HG03469 (cell line): ENCODE measurements at regions not wholly inside any gene's neighbourhood (a gene's known extent, or its start where the extent isn't known, plus 50 kb on each side); places are given as distances from the start of the nearest gene placed in this dataset.

Experiments used
- ATAC-seq: cut with Tn5 transposase; IDR thresholded peaks from one replicate; pipeline ENCODE4 v1.9.1; 2021; ENCODE audit warnings: mild to moderate bottlenecking, moderate library complexity, moderate number of reproducible peaks; ENCODE audit not compliant: unreplicated experiment

DNA sequence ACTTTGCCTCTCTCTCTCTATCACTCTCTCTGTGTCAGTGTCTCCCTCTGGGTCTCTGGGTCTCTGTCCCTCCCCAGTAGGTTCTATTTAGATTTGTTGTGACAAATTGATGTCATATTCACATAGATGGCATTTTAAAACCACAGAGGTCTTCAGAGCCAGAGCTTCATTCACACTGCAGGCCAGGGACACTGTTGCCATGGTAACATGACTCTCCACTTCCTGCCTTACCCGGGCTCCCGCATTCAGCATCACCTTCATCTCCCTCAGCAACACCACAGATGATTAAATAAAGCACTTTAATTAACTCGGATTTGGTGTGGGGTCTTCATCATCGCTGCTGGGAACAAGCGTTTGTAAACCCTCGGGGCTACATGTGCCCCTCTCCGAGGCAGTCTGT is 132.6 kb downstream of the ETS2 start:
- no peak for ATAC-seq

GRCh38 chr21:38937844-38938243 is 132.1 kb downstream of the ETS2 start:
- no peak for ATAC-seq

DNA sequence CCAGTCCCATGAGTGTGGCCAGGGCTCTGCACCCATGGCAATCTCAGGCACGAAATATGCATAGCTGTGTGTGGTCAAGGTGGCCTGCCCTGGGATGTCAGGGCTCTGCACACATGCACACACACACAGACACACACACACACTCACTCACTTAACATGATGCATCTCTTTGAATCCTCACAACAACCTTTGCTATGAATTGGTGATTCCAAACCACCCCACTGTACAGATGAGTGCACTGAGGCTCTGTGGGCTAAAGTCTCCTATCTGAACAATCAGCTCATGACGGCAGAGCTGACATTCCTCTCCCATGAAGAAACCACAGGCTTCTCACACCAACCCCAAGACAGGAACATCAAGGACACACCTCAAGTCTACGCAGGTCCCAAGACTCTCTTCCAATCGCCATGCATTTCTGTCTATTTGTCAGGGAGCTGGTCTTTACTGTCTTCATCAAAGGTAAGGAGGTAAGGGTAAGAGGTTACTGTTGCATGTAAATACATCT is 131.6 kb downstream of the ETS2 start:
- ATAC-seq = no peak

GRCh38 chr21:38936240-38936639 is 130.5 kb downstream of the ETS2 start:
- ATAC-seq = no peak

GRCh38 chr21:38933731-38934130 is 128.0 kb downstream of the ETS2 start:
- ATAC-seq = no peak

DNA sequence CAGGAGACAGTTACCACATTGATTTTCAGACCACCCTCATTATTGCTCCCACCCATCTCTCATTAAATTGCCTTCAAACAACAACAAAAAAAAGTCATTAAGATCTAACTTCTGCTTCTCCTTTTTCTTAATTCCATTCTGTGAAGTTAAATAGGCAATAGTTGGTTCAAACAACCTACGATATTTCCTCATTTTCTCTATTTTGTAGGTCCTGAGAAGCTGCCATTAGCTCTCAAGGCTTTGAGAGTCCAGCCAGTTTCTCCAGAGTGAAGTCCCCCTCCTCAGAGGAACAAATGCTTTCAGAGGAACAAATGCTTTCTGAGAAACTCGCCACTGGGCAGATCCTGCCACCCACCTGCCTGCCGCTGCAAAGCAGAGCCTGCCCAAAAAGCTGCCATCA is 125.6 kb downstream of the ETS2 start:
- ATAC-seq = no peak

DNA sequence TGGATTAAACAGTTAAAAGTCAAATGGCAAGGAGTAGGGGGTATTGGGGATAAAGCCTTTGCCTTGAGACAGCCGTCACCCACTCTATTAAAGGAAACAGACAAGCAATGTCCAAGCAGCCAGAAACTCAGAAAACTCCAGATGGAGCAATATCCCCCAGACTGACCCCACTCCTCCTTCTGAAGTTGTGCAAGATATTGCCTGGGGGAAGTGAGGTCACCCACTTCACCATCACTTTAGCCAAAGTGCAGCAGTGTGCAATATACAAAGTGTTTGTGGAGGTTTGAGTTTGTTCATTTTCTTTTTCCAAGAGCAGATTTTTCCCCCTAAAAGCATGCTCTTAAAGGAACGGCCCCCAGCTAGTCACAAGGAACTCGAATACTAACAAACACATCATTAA is 125.1 kb downstream of the ETS2 start:
- no peak for ATAC-seq

- no peak for ATAC-seq
Observed at GRCh38 chr21:38930066-38930465, 124.3 kb downstream of the ETS2 start.

DNA sequence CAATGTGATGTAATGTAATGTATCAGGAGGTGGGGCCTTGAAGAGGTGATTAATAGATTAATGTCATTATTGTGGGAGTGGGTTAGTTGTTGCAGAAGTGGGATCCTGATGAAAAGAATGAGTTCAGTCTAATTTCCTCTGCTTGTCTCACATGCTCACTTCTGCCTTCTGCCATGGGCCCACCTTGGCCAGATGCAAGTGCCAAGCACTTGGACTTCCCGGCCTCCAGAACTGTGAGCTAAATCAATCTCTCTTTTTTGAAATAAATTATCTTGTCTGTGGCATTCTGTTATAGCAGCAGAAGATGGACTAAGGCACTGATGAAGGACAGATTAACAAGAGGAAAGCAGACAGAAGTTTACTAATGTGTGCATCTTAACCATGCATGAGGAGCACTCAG is 123.9 kb downstream of the ETS2 start:
- ATAC-seq = no peak

GRCh38 chr21:38929142-38929541 is 123.4 kb downstream of the ETS2 start:
- no peak for ATAC-seq

DNA sequence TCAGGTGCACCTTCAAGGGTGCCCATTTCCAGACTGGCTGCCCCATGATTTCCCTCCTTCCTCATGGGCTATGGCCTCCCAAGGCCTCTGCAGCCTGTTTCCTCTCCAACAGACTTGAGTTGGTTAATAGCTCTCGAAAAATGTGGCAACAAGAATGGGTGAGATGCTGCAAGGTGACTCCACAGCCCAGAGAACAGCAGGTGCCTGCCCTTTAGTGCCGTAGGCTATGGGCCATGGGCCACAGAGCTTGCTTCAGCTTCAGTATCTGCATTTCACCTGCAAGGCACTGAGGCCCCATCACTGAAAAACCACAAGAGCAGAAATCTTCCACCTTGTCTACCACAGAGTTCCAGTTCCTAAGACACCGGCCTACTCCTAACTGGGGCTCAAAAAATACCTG is 122.0 kb downstream of the ETS2 start:
- ATAC-seq = no peak

GRCh38 chr21:38925923-38926322 is 120.2 kb downstream of the ETS2 start:
- no peak for ATAC-seq

- no peak for ATAC-seq
Observed at GRCh38 chr21:38925478-38925877, 119.7 kb downstream of the ETS2 start.

GRCh38 chr21:38924954-38925353 is 119.2 kb downstream of the ETS2 start:
- no peak for ATAC-seq

DNA sequence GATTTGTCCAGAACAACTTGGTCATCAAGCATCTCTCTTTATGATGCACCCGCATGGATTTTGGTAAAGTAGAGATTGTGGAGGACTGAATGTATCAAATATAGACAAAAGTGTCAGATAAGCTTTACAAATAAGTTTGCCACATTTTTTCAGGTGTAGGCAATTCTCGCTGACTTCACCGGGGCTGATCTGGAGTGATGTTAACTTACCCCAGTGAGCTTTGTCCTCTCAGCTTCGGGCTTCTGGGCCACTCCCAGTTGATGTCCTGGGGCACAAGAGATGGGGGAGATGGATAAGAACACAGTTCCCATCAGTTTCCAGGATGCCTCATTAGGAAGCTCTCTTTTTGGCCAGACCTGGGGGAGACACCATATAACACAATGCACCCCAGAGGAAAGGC is 117.7 kb downstream of the ETS2 start:
- ATAC-seq = no peak

- no peak for ATAC-seq
Observed at GRCh38 chr21:38922474-38923235, 116.9 kb downstream of the ETS2 start.

DNA sequence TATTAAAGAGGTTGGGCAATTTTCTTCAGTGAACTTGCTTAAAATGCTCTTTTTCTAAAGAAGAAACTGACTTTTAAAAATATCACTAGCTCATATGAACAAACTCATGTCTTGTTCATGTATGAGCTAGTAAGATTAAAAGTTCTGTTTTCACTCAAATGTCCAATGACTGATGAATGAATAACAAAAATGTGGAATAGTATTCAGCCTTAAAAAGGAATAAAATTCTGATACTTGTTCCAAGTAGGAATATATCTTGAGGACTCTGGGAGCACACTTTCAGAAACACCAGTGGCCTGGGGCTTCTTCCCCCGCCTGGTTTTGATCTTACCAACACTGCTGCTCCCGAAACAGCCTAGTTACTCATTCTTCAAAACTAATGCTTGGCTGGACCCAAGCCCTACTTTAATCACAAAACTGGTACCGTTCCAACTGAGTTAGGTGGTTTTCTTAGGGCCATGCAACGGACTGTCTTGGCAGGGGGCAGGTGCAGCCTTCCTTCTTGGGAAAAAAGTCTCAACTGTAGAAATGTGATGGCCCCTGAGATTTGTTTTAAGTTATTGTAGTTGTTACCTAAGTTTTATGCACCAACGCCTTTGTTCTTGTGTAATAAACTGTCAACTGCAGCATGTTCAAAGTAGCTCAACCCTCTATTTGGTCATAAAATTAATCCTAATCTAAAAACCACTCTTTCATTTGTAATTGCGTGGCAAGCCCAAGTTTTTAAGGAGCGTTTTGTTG is 116.0 kb downstream of the ETS2 start:
- no peak for ATAC-seq

- no peak for ATAC-seq
Observed at GRCh38 chr21:38920631-38921398, 115.1 kb downstream of the ETS2 start.

- ATAC-seq = no peak
Observed at GRCh38 chr21:38918607-38919346, 113.0 kb downstream of the ETS2 start.

DNA sequence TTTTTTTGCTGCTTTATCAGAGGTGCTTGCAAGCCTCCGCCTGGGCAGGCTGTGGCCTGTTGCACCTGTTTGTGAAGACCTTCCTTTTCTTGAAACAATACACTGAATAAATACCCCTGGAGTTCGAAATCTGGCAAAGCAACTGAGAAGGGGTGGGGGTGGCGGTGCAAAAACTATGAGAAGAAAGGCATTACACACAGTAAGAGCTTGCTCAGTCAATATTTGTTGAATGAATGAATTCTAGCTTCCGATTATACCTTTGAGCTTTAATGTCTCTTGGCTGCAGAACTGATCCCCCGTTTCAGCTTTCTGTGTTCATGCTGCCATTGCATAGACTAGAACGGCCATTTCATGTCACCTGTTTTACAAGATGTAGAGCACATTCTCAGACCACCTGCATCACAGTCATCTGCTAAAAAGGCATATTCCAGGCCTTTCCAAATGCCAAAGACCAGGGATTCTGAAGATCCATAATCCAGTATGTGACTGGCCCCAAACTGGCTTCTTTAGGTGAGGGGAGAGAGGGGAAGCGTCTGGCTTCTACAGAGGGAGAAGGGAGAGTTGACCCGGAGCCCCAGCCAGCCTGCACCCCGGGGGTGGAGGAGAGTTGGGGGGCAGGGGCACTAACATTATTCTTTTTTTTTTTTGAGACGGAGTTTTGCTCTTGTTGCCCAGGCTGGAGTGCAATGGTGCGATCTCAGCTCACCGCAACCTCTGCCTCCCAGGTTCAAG is 111.5 kb downstream of the ETS2 start:
- no peak for ATAC-seq
